Gastroesophageal sphincter (tissue), 3 donors: ENCODE measurements at regions not wholly inside any gene's neighbourhood (a gene's known extent, or its start where the extent isn't known, plus 50 kb on each side); places are given as distances from the start of the nearest gene placed in this dataset.

Experiments used
- POLR2A ChIP-seq, 2 donors: fragments of 450-650 bp; IDR thresholded peaks; one replicate each; pipeline ENCODE4 v1.6.1; 2017; ENCODE audit warnings: antibody characterized with exemption in 2 of 2, mild to moderate bottlenecking in 2 of 2, moderate library complexity in 1 of 2
- TF ChIP-seq, protein P1 (sequence below), 4 experiments: fragments of 200-600 bp in 2 of 4; fragments of 450-650 bp in 2 of 4; sonication (generic) in 1 of 4; IDR thresholded peaks; one replicate each; pipeline ENCODE4 v1.5.1; 2017 to 2019; ENCODE audit warnings: antibody characterized with exemption in 4 of 4, mild to moderate bottlenecking in 2 of 4, moderate library complexity in 2 of 4

DNA sequence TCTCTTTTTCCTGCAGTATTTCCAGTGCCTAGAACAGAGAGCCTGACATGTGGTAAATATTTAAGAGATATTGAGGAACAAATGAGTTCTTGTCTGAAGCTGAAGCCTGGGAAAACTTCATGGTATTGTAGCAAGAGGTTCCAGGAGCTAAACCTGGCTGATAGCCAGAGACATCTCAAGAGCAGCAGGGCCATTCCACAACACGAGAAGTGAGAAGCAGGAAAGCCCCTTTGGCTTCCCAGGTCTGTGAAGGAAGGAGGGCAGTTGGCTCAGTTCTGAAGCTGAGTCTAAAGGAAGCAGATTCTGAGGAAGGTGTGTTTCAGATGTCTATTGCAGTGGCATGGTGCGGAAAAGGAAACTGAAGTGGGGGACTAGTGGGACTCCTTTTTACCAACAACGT, 63.8 kb upstream of the FAM204A start:
- TF ChIP-seq, protein P1, sequence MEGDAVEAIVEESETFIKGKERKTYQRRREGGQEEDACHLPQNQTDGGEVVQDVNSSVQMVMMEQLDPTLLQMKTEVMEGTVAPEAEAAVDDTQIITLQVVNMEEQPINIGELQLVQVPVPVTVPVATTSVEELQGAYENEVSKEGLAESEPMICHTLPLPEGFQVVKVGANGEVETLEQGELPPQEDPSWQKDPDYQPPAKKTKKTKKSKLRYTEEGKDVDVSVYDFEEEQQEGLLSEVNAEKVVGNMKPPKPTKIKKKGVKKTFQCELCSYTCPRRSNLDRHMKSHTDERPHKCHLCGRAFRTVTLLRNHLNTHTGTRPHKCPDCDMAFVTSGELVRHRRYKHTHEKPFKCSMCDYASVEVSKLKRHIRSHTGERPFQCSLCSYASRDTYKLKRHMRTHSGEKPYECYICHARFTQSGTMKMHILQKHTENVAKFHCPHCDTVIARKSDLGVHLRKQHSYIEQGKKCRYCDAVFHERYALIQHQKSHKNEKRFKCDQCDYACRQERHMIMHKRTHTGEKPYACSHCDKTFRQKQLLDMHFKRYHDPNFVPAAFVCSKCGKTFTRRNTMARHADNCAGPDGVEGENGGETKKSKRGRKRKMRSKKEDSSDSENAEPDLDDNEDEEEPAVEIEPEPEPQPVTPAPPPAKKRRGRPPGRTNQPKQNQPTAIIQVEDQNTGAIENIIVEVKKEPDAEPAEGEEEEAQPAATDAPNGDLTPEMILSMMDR (IDR thresholded peaks at IDR 0.05), result no peak
- no peak for TF ChIP-seq POLR2A (IDR thresholded peaks at IDR 0.05)
